ENCODE measurements at regions not wholly inside any gene's neighbourhood (a gene's known extent, or its start where the extent isn't known, plus 50 kb on each side); places are given as distances from the start of the nearest gene placed in this dataset.
"Not testable (repeated sequence)": the region's sequence is repeated elsewhere in the genome, so short reads cannot be mapped to it uniquely, and the experiment has no call there.

DNA sequence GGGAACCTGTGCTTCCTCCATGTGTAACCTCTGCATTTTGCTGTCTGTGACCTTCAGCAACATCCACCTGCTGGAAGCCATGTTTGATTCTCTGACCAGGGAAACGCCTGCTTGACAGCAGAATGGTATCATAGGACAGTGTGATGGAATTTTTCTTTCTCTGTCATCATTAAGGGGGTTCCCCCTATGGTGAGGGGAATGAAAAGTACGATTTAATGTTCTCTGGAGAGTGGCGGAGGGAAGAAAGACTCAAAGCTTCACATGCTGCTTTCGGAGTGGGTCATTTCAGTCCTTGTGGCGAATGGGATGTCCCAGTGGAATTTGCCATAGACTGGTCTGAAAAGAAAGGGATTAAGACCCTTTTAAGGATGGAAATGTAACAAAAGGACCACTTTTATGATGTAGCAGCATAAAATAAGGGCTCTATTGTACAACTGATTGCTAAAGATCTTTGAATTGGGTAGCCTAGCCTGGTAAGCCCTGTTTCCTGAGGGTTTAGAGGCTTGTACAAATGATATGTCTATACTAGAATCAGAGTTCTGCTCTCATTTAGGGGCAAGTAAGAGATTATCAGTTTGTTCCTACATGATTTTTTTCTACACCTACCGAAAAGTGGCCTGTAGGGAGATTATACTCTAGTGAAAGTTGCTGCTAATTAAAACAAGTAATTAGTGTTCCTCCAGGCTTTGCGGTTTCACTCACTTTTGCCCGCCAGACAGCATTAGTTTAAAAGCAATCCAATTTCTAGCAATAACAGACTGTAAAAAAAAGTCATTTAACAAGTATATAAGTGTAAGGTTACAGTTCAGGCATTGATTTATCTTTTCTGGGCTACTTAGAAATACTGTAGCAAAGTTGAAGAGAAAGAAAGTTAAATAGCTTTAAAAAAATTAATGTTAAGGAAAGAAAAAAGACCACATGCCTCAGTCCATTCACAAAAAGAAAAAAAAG lies 904.5 kb downstream of the NR2F1-AS1 start:
- Mint-ChIP-seq H3K27me3 (no peaks in the 10 kb centered on the region), H3K4me1 (no peaks in the 10 kb centered on the region), H3K27ac (no peak overlapping the region), H3K9me3 (peaks cover 0 to 3% (median 0%) of the 10 kb centered on the region in 9 donors), H3K4me3 (no peak overlapping the region), H3K36me3 (no peaks in the 10 kb centered on the region)
- POLR2A ChIA-PET: no interaction called here
- DNase-seq (no peak), ATAC-seq (no peak)

DNA sequence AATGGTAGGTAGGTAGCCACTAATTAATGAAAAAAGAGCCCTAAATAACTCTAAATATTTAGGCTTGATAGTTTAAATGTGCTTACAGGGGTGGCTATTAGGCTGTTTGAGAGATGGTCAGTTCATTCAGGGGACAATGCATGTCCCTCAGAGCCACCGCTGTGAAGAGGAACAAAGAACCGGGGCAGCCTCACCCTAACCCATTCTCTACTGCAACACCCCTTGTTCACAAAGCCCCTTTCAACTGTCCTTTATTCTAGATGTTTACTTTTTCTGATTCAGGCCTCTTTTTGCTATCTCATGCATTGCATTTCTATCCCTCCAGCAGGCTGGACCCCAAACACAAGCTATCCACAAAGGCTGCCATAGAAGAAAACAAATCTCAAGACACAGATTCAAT lies 906.7 kb downstream of the NR2F1-AS1 start:
- DNase-seq (no peak), ATAC-seq (no peak)
- POLR2A ChIA-PET: no interaction called here
- H3K4me1 Mint-ChIP-seq: no peaks in the 10 kb centered on the region
- H3K36me3 Mint-ChIP-seq: no peaks in the 10 kb centered on the region
- no peak overlapping the region for H3K4me3 Mint-ChIP-seq
- H3K27ac Mint-ChIP-seq: no peak overlapping the region
- H3K27me3 Mint-ChIP-seq: no peaks in the 10 kb centered on the region
- peaks cover 0 to 1% (median 0%) of the 10 kb centered on the region in 9 donors for H3K9me3 Mint-ChIP-seq

DNA sequence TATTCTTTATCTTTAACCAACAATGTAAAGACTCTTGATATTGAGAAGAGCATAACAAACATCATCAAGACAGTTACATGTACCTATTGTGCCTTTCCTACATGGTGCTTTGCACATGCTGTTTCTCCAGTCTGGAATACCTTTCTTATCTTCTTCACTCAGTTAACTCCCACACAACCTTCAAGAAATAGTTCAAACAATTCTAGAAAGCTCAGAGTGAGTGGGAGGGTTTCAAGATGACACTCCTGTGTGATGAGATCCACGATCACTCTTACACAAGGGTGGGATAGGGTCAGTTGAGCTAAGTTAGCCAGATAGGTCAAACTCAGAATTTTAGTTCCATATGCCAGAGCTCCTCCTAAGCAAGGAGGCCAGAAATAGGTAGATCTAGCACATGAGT lies 915.5 kb downstream of the NR2F1-AS1 start:
- H3K9me3 Mint-ChIP-seq: peaks cover 0 to 10% (median 2%) of the 10 kb centered on the region in 9 donors
- no peak overlapping the region for H3K4me3 Mint-ChIP-seq
- no peak for DNase-seq
- H3K4me1 Mint-ChIP-seq: no peaks in the 10 kb centered on the region
- H3K36me3 Mint-ChIP-seq: no peaks in the 10 kb centered on the region
- H3K27me3 Mint-ChIP-seq: no peaks in the 10 kb centered on the region
- POLR2A ChIA-PET: no interaction called here
- no peak for ATAC-seq
- H3K27ac Mint-ChIP-seq: no peak overlapping the region

DNA sequence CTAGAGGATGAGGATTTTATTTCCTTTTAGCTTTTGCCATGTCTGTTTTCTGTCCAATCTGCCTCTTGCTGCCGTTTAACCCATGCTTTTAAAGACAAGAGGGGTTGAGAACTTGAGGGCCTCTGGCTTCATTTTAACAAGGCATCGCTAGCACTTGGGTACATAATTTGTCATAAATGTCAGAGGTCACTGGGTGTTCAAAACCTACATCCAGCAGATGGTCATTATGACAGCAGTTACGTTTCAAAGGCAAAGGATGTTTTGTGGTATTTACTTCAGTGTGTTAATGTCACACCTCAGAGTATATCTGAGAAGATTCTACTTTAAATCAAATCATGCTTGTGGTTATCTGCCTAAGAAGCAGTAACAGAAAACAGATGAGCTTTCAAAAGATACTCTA lies 918.3 kb downstream of the NR2F1-AS1 start:
- no peaks in the 10 kb centered on the region for H3K4me1 Mint-ChIP-seq
- ATAC-seq: no peak
- no peak overlapping the region for H3K4me3 Mint-ChIP-seq
- no peaks in the 10 kb centered on the region for H3K36me3 Mint-ChIP-seq
- POLR2A ChIA-PET: no interaction called here
- no peak overlapping the region for H3K27ac Mint-ChIP-seq
- no peak for DNase-seq
- peaks cover 0 to 3% (median 0%) of the 10 kb centered on the region in 5 donors for H3K27me3 Mint-ChIP-seq
- peaks cover 0 to 14% (median 6%) of the 10 kb centered on the region in 9 donors for H3K9me3 Mint-ChIP-seq

DNA sequence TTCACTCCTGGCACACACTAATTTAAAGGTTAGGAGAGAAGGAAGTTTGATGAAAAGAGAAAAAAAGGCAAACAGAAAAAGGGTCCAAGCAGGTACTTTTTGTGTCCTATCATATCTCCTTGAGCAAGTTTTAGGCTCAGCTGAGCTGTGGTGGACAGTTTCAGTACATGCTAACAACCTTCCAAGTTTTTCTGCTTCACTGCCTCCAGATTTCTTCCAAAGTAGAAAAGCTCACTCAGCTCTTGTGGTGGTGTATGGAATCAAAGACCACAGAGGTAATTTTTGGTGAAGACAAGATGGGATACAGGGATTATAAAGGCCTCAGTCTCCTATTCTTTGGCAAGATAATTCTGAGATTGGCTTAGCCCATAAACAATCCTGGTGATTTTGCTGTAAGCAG lies 921.8 kb downstream of the NR2F1-AS1 start:
- no peaks in the 10 kb centered on the region for H3K4me1 Mint-ChIP-seq
- no peak overlapping the region for H3K27ac Mint-ChIP-seq

DNA sequence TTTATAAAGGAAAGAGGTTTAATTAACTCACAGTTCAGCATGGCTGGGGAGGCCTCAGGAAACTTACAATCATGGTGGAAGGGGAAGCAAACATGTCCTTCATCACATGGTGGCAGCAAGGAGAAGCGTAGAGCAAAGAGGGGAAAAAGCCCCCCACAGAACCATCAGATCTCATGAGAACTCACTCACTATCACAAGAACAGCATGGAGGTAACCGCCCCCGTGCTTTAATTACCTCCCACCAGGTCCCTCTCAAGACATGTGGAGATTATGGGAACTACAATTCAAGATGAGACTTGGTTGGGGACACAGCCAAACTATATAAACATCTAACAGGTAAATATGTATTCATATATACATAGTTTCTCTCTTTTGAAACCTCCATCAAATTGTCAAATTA lies 926.4 kb downstream of the NR2F1-AS1 start:
- H3K27me3 Mint-ChIP-seq, POLR2A ChIA-PET, H3K4me3 Mint-ChIP-seq: not testable (repeated sequence)

More for the DNA sequence above, 921.8 kb downstream of the NR2F1-AS1 start:
- Mint-ChIP-seq H3K9me3 (peaks cover 0 to 16% (median 4%) of the 10 kb centered on the region in 9 donors), H3K36me3 (no peaks in the 10 kb centered on the region), H3K4me3 (no peak overlapping the region), H3K27me3 (peaks cover 0 to 3% (median 0%) of the 10 kb centered on the region in 5 donors)
- POLR2A ChIA-PET: no interaction called here
- DNase-seq (no peak), ATAC-seq (no peak)

DNA sequence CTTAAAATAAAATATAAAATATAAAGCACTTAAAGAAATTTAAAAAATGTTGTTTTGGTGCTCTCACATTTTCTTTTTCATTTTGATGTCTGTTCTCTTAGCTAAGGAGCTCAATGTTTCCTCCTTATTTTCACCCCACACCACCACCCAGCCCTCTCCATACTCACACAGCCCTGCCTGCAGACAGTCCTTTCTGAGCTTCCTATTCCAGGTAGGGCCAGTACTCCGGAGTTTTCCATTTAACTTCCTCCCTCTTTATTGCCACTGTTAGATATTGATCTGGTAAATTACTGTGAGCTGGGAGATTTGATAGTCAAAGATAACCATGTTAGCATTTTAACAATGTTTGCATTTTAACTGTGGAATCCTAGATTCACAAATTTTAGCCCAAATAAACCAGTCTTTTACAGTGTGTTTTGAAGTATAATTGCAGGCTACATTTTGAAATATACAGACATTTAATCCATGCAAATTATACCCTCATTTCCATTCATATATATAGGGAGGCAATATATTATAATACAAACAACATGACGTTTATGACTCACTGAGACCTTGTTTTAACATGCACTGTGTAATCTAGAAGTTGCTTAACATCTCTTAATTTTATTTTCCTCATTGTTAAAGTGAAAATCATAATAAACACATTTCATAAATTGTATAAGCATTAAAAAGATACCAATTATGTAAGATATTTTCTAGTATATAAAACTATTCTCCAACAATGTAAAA lies 927.1 kb downstream of the NR2F1-AS1 start:
- Mint-ChIP-seq H3K9me3 (peaks cover 0 to 15% (median 4%) of the 10 kb centered on the region in 9 donors), H3K27ac (no peak overlapping the region), H3K36me3 (no peaks in the 10 kb centered on the region), H3K4me1 (no peaks in the 10 kb centered on the region), H3K27me3 (no peaks in the 10 kb centered on the region), H3K4me3 (no peak overlapping the region)
- ATAC-seq (no peak), DNase-seq (no peak)
- POLR2A ChIA-PET: no interaction called here

More for the DNA sequence above, 926.4 kb downstream of the NR2F1-AS1 start:
- H3K36me3 Mint-ChIP-seq, DNase-seq, H3K4me1 Mint-ChIP-seq, ATAC-seq, H3K27ac Mint-ChIP-seq: not testable (repeated sequence)
- peaks cover 0 to 18% (median 5%) of the 10 kb centered on the region in 9 donors for H3K9me3 Mint-ChIP-seq

DNA sequence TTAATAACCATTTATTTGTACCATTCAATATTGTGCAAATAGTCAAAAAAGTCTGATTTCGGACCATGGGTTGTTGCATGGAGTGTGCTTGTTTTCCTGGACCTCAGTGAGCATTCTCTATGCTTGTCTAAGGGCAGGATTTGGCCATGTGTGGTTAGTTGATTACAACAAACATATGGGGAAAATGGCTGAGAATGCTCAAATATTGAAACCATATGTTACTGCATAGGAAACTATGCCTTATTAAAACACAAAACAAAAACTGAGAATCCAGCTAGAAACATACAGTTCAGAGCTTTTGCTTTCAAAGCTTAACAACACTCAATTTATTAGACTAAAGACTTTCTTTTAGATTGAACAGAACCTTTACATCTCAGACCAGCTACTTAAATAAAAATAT lies 928.3 kb downstream of the NR2F1-AS1 start:
- H3K36me3 Mint-ChIP-seq: no peaks in the 10 kb centered on the region
- H3K4me3 Mint-ChIP-seq: no peak overlapping the region
- no peak for DNase-seq
- H3K9me3 Mint-ChIP-seq: peaks cover 0 to 13% (median 1%) of the 10 kb centered on the region in 9 donors
- H3K4me1 Mint-ChIP-seq: no peaks in the 10 kb centered on the region
- no peaks in the 10 kb centered on the region for H3K27me3 Mint-ChIP-seq
- POLR2A ChIA-PET: no interaction called here
- ATAC-seq: no peak
- no peak overlapping the region for H3K27ac Mint-ChIP-seq

DNA sequence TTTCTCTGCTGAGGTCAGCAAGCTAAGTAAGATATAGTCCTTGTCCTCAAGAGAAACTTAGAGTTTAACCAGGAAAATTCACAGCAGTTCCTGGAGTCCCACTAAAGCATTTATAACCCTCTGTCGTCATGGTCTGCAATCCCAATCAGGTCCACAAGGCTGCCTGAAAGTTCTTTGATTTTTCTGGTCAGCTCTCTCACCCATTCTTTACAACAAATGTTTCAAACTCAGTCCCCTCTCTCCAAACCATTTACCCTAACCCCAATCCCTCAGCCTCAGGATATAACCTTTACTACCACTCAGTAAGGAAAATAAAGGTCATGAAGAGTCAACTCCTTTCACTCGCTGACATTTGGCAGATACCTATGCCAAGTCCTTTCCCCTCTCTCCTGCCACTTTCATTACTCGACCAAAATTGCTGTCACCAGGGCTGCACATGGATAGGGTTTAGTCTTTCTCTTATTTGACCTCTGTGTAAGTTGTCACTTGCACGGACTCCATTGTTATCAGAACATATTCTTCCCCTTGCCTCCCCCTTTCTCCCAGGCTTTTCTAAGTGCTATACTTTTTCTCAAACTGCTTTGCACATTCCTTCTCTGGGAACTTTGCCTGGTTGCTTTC lies 936.6 kb downstream of the NR2F1-AS1 start:
- no peak for ATAC-seq
- Mint-ChIP-seq H3K27me3 (no peaks in the 10 kb centered on the region), H3K4me1 (no peaks in the 10 kb centered on the region), H3K27ac (no peak overlapping the region), H3K36me3 (no peaks in the 10 kb centered on the region), H3K4me3 (no peak overlapping the region), H3K9me3 (peaks cover 0 to 3% (median 0%) of the 10 kb centered on the region in 9 donors)
- POLR2A ChIA-PET: no interaction called here
- DNase-seq: no peak

DNA sequence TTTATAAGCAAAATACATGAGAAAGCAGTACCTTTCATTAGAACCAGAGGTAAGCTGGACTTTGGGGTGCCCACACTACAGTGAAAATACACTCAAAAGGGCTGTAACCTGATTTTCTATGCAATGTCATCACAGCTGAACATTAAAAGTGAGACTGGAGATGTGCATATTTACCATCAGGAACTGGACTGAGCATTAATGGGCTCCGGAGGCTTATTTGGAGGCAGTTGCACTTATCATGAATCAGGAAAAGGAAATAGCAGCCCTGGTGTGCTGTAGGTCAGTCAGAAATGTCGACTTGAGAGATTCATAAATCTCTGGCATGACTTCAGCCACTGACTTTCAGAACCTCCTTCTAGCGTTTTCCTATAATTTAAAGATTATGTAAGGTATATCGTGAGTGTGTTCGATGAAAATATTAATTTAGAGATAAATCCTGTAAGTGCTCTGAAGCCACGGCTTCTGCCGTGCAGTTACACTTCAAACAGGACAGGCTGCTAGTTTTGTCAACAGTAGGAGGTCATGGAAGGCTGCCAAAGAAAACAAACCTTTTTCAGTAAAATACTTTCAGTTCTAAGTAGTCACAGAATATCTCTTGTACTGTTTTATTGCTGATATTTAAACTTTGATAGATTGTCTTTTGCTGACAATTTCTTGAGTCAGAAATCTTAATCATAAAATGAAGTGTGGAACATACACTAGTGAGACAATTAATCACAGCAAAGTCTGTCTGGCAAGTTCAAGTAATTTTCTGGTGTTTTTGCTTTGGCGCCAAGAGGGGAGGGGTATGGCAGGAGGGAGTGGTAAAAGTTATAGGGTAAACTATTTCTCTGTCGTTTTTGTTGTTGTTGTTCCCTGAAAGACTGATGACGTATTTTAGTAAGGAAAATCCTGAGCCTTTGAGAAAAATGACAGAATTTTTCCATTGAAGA lies 939.7 kb downstream of the NR2F1-AS1 start:
- no peaks in the 10 kb centered on the region for H3K27me3 Mint-ChIP-seq
- ATAC-seq: no peak

DNA sequence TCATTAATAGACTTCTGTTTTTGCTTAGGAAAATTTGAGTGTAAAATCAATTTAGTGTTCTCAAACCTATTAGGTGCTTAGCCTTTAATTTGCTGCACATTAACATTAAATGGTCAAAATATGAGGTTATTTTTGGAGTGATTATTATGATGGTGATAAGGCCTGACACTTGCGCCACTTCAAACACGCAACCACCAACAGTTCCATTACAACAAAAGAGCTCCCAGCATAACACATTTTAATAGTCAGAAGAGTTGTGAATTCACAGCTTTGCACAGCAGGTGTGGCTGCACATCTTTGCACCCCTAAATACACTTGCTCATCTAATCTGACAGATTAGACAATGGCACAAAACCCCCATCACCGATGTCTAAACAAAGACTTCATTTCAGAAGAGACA lies 940.7 kb downstream of the NR2F1-AS1 start:
- Mint-ChIP-seq H3K4me3 (no peak overlapping the region), H3K36me3 (no peaks in the 10 kb centered on the region)

More for the DNA sequence above, 939.7 kb downstream of the NR2F1-AS1 start:
- Mint-ChIP-seq H3K9me3 (peaks cover 0 to 9% (median 0%) of the 10 kb centered on the region in 9 donors), H3K36me3 (no peaks in the 10 kb centered on the region), H3K27ac (no peak overlapping the region), H3K4me3 (no peak overlapping the region), H3K4me1 (no peaks in the 10 kb centered on the region)
- POLR2A ChIA-PET: no interaction called here
- no peak for DNase-seq

DNA sequence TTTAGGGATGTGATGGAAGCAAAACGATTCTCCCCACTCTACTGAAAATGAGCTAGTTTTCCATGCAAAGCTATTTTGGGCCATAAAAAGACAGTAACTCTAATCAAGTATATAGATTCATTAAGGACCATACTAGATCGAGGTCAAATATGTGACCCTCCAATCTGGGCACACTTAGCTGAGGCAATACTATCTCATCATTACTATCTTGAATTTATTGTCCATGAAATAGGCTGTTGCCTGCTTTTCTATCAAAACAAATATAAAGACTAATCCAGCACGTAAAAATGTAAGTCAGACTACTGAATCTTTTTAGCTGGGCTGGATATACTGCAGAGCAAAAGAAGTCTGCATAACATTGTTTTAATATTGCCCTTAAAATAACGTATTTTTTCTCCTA lies 943.1 kb downstream of the NR2F1-AS1 start:
- ATAC-seq: no peak
- Mint-ChIP-seq H3K27me3 (no peaks in the 10 kb centered on the region), H3K9me3 (peaks cover 0 to 9% (median 0%) of the 10 kb centered on the region in 9 donors), H3K4me3 (no peak overlapping the region), H3K4me1 (no peaks in the 10 kb centered on the region), H3K27ac (no peak overlapping the region), H3K36me3 (no peaks in the 10 kb centered on the region)
- POLR2A ChIA-PET: no interaction called here
- DNase-seq: no peak

More for the DNA sequence above, 940.7 kb downstream of the NR2F1-AS1 start:
- ATAC-seq (no peak), DNase-seq (no peak)
- Mint-ChIP-seq H3K27me3 (no peaks in the 10 kb centered on the region), H3K27ac (no peak overlapping the region), H3K9me3 (peaks cover 0 to 9% (median 0%) of the 10 kb centered on the region in 9 donors), H3K4me1 (no peaks in the 10 kb centered on the region)
- POLR2A ChIA-PET: no interaction called here
